Epithelial cell of esophagus (primary cell): ENCODE measurements at regions not wholly inside any gene's neighbourhood (a gene's known extent, or its start where the extent isn't known, plus 50 kb on each side); places are given as distances from the start of the nearest gene placed in this dataset.

Source experiments
- DNase-seq: peaks from one replicate; pipeline ENCODE4 v3.0.0; 2010; ENCODE audit warnings: low read depth
- H3K4me3 ChIP-seq: 2 replicates; pipeline ENCODE4 v1.5.1; 2011; ENCODE audit warnings: mild to moderate bottlenecking, low read length, control low read depth
- CTCF ChIP-seq: IDR thresholded peaks from 2 replicates; pipeline ENCODE4 v1.5.1; 2011; ENCODE audit warnings: low read depth, mild to moderate bottlenecking, low read length, control low read depth, inconsistent platforms; ENCODE audit not compliant: insufficient read depth; ENCODE audit errors: missing control alignments

GRCh38 chr1:194734970-194735369, 1548.6 kb upstream of the B3GALT2 start:
- TF ChIP-seq CTCF, result no peak

GRCh38 chr1:194731025-194731424, 1544.6 kb upstream of the B3GALT2 start:
- DNase-seq, result peak; percentile 65
- H3K4me3 ChIP-seq, result no peak overlapping the region
- no peak for TF ChIP-seq CTCF

More at GRCh38 chr1:194734970-194735369, 1548.6 kb upstream of the B3GALT2 start:
- DNase-seq, result no peak
- H3K4me3 ChIP-seq, result no peak overlapping the region

GRCh38 chr1:194730304-194730703, 1543.9 kb upstream of the B3GALT2 start:
- no peak overlapping the region for H3K4me3 ChIP-seq
- no peak for DNase-seq
- TF ChIP-seq CTCF, result no peak

- DNase-seq, result peak; percentile 60
- no peak for TF ChIP-seq CTCF
These were observed 1536.7 kb upstream of the B3GALT2 start for GRCh38 chr1:194723067-194723466.

GRCh38 chr1:194717941-194718340, 1531.5 kb upstream of the B3GALT2 start:
- no peak for DNase-seq
- no peak for TF ChIP-seq CTCF
- H3K4me3 ChIP-seq, result no peak overlapping the region

More at GRCh38 chr1:194723067-194723466, 1536.7 kb upstream of the B3GALT2 start:
- no peak overlapping the region for H3K4me3 ChIP-seq

- no peak overlapping the region for H3K4me3 ChIP-seq
These were observed 1530.9 kb upstream of the B3GALT2 start for GRCh38 chr1:194717334-194717733.

GRCh38 chr1:194710671-194711070, 1524.3 kb upstream of the B3GALT2 start:
- DNase-seq, result no peak
- H3K4me3 ChIP-seq, result no peak overlapping the region
- TF ChIP-seq CTCF, result no peak

More at GRCh38 chr1:194717334-194717733, 1530.9 kb upstream of the B3GALT2 start:
- no peak for TF ChIP-seq CTCF
- no peak for DNase-seq
